Nucleus accumbens (tissue), 56 donors: ENCODE measurements at regions not wholly inside any gene's neighbourhood (a gene's known extent, or its start where the extent isn't known, plus 50 kb on each side); places are given as distances from the start of the nearest gene placed in this dataset.
A peak's percentile ranks its signal among the peaks of the same experiment; 100 is the strongest.

Experiments used
- DNase-seq, 56 donors: peaks; one replicate each; lab custom pipeline; 2025; lab: John Stamatoyannopoulos, UW

- no peak for DNase-seq
Observed at GRCh38 chr10:83954193-83954799, 185.0 kb upstream of the GHITM start.

GRCh38 chr10:83955406-83955805, 183.9 kb upstream of the GHITM start:
- DNase-seq: no peak

- no peak for DNase-seq
Observed at GRCh38 chr10:83957168-83957947, 182.0 kb upstream of the GHITM start.

- no peak for DNase-seq
Observed at GRCh38 chr10:83959328-83959727, 180.0 kb upstream of the GHITM start.

- no peak for DNase-seq
Observed at GRCh38 chr10:83960125-83960524, 179.2 kb upstream of the GHITM start.

GRCh38 chr10:83961620-83962019, 177.7 kb upstream of the GHITM start:
- DNase-seq: no peak

- no peak for DNase-seq
Observed at GRCh38 chr10:83963446-83963845, 175.9 kb upstream of the GHITM start.

- DNase-seq: no peak
Observed at GRCh38 chr10:83965473-83965872, 173.8 kb upstream of the GHITM start.

- DNase-seq: no peak
Observed at GRCh38 chr10:83968052-83968451, 171.3 kb upstream of the GHITM start.

- no peak for DNase-seq
Observed at GRCh38 chr10:83978681-83979383, 160.5 kb upstream of the GHITM start.

- no peak for DNase-seq
Observed at GRCh38 chr10:83982812-83983211, 156.5 kb upstream of the GHITM start.

- no peak for DNase-seq
Observed at GRCh38 chr10:83983578-83984255, 155.6 kb upstream of the GHITM start.

- DNase-seq: no peak
Observed at GRCh38 chr10:83984256-83984640, 155.1 kb upstream of the GHITM start.

- no peak for DNase-seq
Observed at GRCh38 chr10:83986800-83987199, 152.5 kb upstream of the GHITM start.

- DNase-seq: peak in 1 of 56 donors; percentile 3
Observed at GRCh38 chr10:83987216-83987615, 152.1 kb upstream of the GHITM start.

- DNase-seq: no peak
Observed at GRCh38 chr10:83988435-83988834, 150.9 kb upstream of the GHITM start.

- peak in 12 of 56 donors; percentile 1 to 21 (median 4) for DNase-seq
Observed at GRCh38 chr10:83990126-83990525, 149.2 kb upstream of the GHITM start.

- DNase-seq: peak in 3 of 56 donors; percentile 1 to 6 (median 5)
Observed at GRCh38 chr10:83991986-83992753, 147.1 kb upstream of the GHITM start.

GRCh38 chr10:83994325-83994724, 145.0 kb upstream of the GHITM start:
- no peak for DNase-seq

GRCh38 chr10:83995738-83996331, 143.5 kb upstream of the GHITM start:
- no peak for DNase-seq
